ENCODE measurements at regions not wholly inside any gene's neighbourhood (a gene's known extent, or its start where the extent isn't known, plus 50 kb on each side); places are given as distances from the start of the nearest gene placed in this dataset.
A peak's percentile ranks its signal among the peaks of the same experiment; 100 is the strongest.

DNA sequence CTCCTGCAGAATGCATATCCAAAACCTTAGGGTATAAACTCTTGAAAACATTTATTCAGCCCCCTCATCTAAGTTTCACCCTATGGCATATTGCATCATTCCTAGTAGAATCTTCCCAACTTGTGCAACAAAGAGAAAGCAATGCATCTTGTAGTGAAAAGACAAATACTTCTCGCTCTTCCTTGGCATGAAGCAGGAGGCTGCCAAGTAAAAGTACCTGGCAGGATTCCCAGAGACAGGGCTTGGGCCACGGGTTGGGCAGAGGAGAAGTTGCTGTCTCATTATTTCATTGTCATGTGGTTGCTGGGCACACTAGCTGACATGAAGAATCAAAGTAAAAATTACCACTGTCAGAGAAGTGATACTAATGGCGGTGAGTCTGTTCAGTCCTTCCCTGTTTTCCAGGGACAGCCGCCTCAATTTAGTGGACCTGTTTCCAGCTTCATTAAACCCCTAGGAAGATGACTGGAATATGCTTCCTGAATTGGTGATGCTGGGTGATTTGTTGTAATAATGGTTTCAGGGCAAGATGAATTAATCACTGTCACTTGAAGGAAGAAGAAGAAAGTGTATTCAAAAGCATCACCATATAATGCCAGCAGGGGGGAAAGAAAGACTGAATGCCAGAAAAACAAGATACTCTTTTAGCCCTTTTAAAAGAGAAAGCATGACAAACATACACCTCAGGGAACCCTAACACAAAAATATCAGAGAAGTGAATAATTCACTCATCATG is 380.5 kb upstream of the IGFBP7 start:
- DNase-seq, result no peak

DNA sequence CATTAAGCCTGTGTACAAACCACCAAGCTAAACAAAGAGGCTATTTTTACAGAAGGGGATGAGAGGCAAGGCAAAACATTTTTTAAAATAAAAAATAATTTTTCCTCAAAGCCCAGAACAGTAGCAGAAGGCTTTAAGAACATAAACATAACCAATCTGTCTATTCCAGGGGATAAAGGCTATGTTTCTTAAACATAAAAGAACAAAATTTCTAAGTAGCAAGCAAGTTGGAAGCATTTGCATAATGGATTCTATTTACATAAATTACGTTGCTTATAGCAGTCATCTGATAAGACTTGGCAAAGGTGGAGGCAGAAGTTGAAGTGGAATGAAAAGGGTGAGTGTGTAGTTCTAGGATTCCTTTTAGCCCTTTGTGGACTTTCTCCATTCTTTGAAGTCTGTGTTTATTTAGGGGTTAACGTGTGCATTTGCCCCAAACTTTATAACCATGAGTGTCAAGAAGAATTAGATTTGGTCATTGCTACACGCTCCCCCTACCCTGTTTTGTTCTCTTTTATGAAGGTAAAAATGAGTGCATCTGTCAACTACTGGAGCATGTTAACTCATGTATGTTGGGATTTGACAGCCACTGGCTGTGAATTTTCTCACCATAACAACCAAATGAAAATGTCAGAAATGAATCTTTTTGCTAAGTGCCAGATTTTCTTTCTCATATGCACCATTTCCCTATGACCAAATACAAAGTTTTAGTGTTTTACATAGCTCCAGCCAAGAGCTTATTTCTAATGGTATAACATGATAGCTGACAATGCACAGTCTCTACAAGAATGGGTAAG is 378.4 kb upstream of the IGFBP7 start:
- DNase-seq, result no peak

DNA sequence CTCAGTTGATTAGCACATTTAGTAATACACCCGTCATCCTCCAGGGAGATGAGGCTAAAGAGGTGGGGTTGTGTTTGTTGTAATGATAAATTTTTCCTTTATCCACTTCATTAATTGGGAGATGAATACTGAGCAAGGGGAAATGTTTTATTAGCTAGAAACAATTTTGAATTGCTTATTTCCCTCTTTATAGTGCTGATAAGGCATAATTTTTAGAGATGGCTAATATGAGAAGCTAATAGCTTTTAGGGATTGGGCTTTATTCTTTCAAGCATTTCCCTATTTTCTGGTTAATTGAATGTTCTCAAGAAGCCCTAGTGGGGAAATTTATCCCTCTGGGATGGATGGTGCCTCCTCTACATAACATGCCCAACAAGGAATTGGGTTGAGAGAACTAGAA is 365.2 kb upstream of the IGFBP7 start:
- no peak for DNase-seq

DNA sequence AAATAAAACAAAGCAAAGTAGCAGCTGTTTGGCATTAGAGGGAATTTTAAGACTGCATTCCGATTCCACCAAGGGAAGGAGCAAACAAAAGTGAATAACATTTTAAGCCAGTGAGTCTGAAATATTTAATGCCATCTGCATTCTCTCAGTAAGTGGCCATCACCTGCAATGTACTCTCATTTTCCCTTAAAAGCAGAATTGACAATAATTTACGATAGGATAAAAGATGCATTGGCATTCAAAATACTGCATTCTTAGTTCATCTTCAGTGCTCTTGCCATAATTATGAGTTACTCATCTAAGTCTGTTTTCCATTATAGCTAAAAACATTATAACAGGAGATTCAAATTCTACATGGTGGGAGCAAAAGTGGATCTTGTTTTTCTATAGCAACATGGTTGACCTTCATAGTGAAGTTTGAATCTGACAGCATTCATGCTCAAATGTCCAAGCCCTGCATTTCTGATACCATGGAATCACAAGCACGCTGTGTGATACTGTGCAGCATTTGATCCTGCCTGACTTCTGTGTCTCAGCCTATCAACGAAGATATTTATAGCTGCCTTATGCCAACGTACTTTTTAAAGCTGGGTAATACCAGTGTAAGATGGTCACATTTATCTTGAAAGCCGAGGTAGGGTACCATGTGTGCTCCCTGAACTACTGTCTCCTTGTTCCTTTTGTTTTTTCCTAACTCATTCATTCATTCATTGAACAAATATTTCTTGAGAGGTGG is 355.3 kb upstream of the IGFBP7 start:
- DNase-seq, result no peak

DNA sequence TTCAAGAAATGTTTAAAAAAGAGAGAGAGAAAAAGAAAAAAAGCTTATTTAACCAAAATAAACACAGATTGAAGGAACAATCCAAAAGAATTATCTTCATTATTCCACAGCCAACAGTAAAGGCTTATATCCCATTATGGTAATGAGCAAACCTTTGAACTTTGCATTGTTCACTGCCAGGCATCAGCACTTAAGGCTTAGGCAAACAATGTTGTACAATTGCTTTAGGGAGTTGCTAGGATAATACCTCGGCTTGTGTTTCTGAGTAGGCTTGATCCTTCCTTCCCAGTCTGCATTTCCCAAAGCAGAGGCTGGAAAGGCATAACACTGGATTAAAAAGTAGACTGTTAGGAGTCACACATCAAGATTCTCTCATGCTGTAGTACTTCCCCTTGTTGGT is 352.7 kb upstream of the IGFBP7 start:
- DNase-seq, result no peak

DNA sequence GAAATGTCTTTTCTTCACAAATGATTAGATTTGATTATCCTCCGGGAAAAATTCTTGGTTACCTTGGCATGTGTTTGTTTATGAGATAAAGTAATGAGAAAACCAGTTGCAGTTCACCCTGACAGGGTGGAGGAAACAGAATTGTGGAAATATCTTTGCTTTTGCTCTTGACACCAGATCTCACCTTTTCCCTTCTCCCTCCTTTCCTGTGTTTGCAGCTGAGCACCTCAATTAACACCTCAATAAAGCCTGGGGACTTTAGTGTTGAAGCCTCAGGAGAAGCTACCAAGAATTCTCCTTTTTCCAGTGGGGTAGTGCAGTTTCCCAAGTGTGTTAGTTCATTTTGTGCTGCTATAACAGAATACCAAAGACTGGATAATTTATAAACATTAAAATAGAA is 350.8 kb upstream of the IGFBP7 start:
- DNase-seq, result no peak

DNA sequence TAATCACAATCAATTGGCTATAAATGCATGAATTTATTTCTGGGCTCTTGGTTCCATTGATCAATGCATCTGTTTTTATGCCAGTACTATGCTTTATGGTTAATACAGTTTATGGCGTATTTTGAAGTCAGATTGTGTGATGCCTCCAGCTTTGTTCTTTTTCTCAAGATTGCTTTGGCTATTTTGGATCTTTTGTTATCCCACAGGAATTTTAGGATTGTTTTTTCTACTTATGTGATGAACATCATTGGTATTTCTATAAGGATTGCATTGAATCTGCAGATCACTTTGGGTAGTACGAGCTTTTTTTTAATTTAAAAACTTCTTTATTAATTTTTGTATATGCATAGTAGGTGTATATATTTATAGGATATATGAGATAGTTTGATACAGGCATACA is 338.7 kb upstream of the IGFBP7 start:
- no peak for DNase-seq

DNA sequence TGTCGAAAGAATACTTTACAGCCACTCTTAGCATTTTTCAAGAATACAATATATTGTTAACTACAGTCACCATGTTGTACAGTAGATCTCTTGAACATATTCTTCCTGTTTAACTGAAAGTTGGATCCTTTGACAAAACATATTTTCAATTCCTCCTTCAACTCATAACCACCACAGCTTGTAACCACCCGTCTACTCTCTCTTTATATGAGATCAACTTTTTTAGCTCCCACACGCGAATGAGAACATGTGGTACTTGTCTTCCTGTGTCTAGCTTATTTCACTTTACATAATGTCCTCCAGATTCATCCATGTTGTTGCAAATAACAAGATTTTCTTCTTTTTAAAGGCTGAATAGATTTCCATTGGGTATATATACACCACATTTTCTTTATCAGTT is 338.3 kb upstream of the IGFBP7 start:
- DNase-seq, result no peak

DNA sequence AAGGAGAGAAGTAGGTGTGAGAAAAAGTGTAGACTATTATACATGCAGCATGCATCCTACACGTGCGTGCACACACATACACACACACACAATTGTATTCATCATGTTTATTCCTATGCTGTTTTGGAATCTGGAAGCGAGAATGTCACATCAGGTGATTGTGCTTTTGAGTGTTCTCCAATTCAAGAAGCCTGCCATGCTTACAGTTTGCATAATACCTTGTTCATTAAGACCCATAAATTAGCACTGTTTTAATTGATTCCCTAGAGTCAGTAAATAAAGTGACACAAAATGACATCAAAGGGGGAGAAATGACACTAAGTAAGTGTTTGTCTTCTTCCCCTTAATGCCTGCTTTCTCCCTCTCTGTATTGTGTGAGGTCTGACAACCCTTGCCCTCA is 336.1 kb upstream of the IGFBP7 start:
- no peak for DNase-seq

DNA sequence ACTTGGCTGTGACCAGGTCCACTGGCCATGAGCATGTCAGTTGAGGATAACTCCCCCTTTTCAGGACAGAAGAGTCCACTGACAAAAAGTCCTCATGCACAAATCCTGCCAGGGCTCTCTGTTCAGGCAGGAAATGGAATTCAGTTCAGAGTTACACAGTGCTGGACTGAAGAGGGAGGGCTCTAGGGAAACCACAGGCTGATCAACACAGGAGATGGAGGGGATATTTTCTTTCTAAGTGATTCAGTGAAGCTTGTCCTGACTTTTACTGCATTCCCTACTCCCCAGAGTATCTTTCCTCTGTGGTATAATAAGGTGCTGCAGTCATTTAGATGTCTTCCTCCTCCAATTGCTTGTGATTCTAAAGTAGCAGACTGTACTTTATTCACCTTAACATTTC is 335.5 kb upstream of the IGFBP7 start:
- no peak for DNase-seq

DNA sequence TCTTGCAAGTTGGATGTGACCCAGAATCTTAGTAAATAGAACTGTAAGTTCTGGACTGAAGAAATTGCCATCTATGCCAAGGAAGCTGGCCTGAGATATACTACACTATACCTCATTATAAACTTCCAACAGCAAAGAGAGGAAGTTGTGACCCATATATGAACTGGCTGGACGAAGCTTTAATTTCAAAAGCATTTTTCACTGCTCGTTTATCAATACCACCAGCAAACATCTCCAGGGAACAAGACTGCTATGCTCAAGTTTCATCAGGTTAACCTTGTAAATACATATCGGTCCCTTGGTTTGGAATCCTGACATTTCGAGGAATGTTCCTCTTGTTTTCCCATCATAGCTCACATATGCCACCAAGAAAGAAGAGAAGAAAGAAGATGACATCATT is 334.5 kb upstream of the IGFBP7 start:
- no peak for DNase-seq

DNA sequence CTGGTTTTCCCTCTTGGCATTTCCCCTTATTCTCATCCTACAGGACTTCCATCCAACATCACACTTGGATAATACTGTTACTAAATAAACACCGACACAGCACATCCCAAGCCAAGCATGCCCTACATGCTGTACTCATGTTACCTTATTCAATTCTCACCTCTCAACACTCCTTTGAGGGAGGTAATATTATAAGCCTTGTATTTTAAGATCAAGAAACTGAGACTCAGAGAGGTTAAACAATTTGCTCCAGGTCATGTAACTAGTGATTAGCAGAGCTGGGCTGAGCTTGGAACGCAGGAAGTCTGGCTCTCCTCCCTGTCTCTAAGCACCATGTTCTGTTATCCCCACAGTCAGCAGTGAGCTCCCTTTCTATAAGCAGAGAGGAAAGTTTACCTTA is 333.6 kb upstream of the IGFBP7 start:
- no peak for DNase-seq

DNA sequence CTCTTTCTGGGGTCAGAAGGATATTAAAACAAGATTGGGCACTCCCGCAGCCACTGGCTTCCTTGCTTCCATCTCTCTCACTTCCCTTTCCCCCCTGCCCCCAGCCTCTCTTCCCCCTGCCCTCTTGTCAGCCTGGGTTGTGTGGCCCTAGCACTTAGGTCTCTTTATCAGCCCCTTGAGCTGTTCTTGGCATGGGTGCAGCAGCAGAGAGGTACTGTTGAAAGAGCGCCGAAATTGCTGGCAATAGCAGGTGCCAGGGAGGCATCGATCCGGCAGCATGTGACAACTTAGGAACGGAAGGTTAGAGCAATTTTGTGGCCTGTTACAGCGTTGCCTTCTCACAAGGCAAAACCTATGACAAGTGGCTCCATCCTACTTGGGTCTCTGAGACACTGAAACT is 333.1 kb upstream of the IGFBP7 start:
- no peak for DNase-seq

DNA sequence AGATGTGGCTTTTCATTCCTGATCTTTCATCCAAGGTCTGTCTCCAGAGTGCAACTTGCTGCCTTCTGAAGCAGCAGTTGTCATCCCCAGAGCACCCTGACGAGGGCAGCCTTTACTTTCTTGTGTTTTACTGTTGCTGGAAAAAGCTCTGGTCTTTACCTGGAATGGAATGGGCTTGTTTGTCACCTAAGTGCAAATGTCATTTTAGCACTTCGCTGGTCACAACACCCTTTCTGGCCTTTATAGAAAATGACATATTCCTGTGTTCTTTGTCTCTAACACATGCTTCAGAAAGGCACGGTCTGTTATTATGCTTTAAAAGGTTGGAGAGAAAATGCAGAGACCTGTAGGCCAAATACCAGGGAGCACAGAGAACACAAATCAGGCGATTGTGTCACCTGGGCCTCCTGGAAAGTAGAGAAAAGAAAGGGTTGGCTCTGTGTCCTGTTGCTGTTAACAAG is 332.7 kb upstream of the IGFBP7 start:
- peak; percentile 32 to 55 for DNase-seq

DNA sequence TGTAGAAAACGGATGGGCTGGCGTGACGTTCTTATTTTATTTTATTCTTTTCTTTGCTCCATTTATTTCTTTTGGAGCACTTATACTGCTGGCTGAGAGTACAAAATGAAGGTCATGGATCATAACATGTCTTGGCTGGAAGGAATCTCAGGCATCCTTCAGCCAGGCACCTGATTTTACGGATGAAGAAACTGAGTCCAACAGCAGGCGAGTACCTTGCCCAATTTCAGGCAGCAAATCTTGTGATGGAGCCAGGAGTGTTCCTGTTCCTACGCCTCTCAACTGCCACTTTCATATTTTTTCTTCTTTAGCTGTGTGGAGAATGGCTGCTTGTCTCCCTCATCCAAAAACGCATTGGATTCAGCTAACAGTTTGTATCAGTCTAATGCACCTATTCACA is 332.1 kb upstream of the IGFBP7 start:
- no peak for DNase-seq

DNA sequence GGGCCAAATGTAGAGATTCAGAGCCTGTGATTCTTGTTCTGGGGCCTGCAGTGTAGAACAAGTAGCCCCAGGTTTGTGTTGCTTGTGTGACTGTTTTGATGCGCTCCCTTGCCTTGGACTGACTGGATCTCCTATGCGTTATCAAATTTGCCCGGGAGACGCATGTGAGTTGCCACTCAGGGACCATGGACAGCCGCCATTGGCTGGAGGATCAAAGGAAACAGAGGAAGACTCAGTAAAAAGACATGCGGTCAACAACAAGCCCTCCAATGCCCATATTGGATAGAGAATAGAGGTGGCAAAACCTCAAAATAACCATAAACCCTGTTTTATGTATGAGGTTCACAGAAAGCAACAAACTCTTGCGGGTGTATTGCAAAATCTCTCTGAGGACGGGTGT is 327.5 kb upstream of the IGFBP7 start:
- no peak for DNase-seq

DNA sequence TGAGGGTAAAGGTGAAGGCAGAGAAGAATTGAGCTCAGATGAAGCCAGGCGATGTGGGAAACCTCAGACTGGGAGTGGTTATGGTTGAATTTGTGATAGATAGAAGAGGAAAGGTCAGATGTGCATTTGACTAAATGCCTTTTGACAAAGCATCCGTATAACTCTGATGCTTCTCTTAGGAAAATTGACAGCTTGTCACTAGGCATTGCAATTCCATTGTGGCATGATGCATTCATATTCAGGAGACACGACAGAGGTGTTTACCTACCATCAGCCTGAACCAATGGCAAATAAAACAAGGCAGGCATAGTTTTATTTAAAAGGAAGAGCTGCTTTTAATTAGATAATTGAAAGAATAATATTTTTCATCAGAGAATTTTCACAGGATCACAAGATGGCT is 325.1 kb upstream of the IGFBP7 start:
- DNase-seq, result no peak

DNA sequence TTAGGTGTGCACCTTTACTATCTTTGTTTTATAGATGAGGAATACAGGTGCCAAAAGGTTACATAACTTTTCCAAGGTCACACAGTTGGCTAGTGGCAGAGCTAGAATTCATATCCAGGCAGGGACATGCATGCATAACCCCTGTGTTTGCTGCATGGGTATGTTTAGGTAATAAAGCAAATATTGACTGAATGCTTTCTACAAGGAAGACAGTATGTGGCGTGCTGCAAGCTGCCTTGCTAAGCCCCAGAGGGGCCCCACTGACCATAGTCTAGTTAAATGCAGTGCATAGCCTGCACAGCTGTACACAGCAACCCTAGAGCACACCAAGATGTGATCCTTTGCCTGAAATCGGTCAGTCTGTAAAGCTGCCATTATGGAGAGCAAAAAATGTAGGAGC is 320.5 kb upstream of the IGFBP7 start:
- DNase-seq, result no peak

DNA sequence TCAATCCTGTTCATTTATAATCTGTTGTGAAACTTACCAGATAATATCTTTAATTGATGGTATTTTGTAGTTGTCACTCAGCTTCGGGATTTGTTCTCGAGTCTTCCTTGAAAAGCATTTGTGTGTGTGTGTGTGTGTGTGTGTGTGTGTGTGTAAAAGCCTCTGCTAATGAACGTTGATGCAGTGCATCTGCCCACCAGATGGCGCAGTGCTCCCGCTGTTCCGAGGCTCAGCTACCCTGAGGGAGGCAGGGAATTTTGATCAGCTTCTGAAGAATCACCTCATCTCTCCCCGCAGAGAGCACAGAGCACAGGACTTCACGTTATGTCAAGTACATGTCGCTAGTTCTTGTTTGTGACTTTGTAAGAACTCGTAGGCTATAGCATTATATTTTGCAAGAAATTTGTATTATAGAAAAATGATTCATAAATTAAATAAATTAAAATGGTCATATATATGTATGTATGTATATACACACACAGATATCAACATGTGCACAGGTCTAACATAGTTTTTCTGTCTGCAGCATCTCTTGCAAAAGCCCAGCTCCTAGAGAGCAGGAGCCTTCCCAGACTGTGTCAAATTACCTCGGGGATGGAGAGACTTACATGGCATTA is 316.7 kb upstream of the IGFBP7 start:
- peak; percentile 51 to 67 for DNase-seq

DNA sequence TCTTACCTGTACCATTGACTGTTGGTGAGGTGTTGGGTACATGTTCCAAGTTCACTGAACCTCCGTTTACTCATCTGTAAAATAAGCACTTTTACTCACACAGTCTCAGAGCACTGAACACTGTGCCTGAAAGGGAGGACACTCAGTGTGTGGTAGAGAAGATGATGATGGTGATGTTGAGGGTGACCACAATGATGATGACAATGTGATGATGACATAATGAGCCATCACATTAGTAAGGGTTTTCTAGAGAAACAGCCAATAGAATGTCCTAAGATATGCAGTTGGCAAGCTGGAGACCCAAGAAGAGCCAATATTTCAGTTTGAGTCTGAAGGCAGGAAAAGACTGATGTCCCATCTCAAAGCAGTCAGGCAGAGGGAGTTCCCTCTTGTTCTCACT is 315.4 kb upstream of the IGFBP7 start:
- DNase-seq, result no peak

DNA sequence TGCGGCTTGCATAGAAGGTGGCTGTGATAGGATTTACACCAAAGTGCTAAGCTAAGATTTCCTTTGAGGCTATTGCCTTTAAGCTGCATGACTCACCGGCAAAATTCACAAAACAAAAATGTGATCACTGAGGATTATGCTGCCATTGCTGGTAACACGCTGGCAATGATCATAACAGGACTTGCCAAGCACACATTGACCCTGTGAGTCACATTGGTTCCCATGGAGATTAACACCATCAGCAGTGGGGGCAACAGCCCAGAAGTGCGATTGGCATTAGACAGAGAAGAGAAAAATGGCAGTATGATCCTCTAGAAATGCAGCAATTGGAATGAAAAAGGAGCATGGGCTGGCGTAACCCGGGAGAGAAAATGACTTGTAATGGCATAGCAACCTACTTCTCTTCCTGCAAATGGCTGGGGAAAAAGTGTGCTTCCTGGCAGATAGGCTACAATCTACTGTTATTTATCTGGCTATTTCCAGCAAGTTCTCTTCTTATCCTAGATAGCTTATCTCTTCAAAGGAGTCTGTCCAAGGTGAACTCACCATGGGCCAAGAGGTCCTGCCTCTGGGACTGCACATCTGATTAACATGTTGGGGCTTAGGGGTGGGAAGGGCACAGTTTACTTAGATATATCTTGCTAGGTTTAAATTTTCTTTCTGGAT is 314.2 kb upstream of the IGFBP7 start:
- no peak for DNase-seq

DNA sequence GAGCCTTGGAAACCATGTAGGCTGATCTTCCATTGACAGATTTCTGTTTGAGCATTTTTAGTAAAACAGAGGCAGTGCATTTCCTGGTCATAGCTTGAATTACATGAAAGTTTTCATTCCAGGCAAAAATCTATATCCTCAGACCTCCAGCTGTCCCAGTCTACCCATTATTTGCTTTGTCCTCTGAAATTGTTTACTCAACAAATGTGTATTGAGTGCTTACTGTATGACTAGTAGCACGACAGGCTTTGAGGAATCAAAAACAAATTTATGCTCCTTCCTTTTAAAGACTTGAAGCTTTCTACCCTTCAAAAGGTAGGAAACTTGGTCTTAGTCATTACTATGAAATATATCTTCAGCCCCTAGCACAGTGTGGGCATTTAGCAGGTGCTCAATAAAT is 307.9 kb upstream of the IGFBP7 start:
- DNase-seq, result no peak

Data from right lung (tissue), 2 donors.